Spleen (tissue), 11 donors: ENCODE measurements at regions not wholly inside any gene's neighbourhood (a gene's known extent, or its start where the extent isn't known, plus 50 kb on each side); places are given as distances from the start of the nearest gene placed in this dataset.

Source experiments
- DNase-seq: peaks from one replicate; pipeline ENCODE4 v3.0.0-alpha.2; 2020
- H3K27ac ChIP-seq, 8 donors: fragments of 200-600 bp; sonication (generic) in 7 of 8; 1 replicate in 4 of 8; 2 replicates in 4 of 8; pipeline versions ENCODE4 v1.5.0 to v1.8.0; 2016 to 2021; ENCODE audit warnings: inconsistent platforms in 4 of 8, mild to moderate bottlenecking in 4 of 8, moderate library complexity in 1 of 8
- H3K27me3 ChIP-seq, 7 donors: fragments of 200-600 bp; sonication (generic) in 6 of 7; replicated peaks in 1 of 7; 1 replicate in 4 of 7; 2 replicates in 3 of 7; pipeline versions ENCODE4 v1.5.0 to v1.8.0; 2016 to 2021; ENCODE audit warnings: inconsistent platforms in 3 of 7, mild to moderate bottlenecking in 1 of 7
- H3K36me3 ChIP-seq, 6 donors: fragments of 200-600 bp; sonication (generic) in 5 of 6; 1 replicate in 4 of 6; 2 replicates in 2 of 6; pipeline versions ENCODE4 v1.5.0 to v1.8.0; 2016 to 2021; ENCODE audit warnings: inconsistent platforms in 2 of 6
- H3K4me1 ChIP-seq, 6 donors: fragments of 200-600 bp; sonication (generic) in 5 of 6; 1 replicate in 3 of 6; 2 replicates in 3 of 6; pipeline versions ENCODE4 v1.5.0 to v1.8.0; 2016 to 2021; ENCODE audit warnings: inconsistent platforms in 3 of 6
- H3K4me3 ChIP-seq, 8 donors: fragments of 200-600 bp; sonication (generic) in 7 of 8; 1 replicate in 4 of 8; 2 replicates in 4 of 8; pipeline versions ENCODE4 v1.5.0 to v1.8.0; 2016 to 2021; ENCODE audit warnings: inconsistent platforms in 4 of 8, mild to moderate bottlenecking in 4 of 8, moderate library complexity in 2 of 8
- H3K9me3 ChIP-seq, 8 donors: fragments of 200-600 bp; sonication (generic) in 7 of 8; 1 replicate in 4 of 8; 2 replicates in 4 of 8; pipeline versions ENCODE4 v1.5.0 to v1.8.0; 2016 to 2021; ENCODE audit warnings: inconsistent platforms in 4 of 8
- CTCF ChIP-seq, 11 experiments: fragments of 200-600 bp in 7 of 11; fragments of 450-650 bp in 4 of 11; sonication (generic) in 4 of 11; IDR thresholded peaks in 8 of 11; conservative IDR thresholded peaks in 3 of 11; 1 replicate in 7 of 11; 2 replicates in 4 of 11; pipeline versions ENCODE4 v1.4.0 to v1.8.0; 2016 to 2021; ENCODE audit warnings: antibody characterized with exemption in 11 of 11, inconsistent platforms in 4 of 11, mild to moderate bottlenecking in 1 of 11
- POLR2A ChIP-seq, 3 donors: fragments of 450-650 bp; IDR thresholded peaks; one replicate each; pipeline ENCODE4 v1.5.1; 2017; ENCODE audit warnings: antibody characterized with exemption in 3 of 3, mild to moderate bottlenecking in 1 of 3
- POLR2AphosphoS5 ChIP-seq, 3 donors: sonication (generic); formaldehyde crosslinking; IDR thresholded peaks; one replicate each; pipeline ENCODE4 v1.5.1; 2017; ENCODE audit warnings: antibody characterized with exemption in 3 of 3
- WGBS, 5 donors: extraction: QIAGEN DNeasy Blood & Tissue Kit in 3 of 5; methylation state at CpG; one replicate each; pipeline versions ENCODE4 v1.1.5 to v1.1.7; 2013 to 2018; 5-methylcytosine and 5-hydroxymethylcytosine counted together
- intact Hi-C: fragments of 100-400 bp; cut with DNase I; formaldehyde crosslinking; loops from one replicate; pipeline ENCODE4 v1.15.0; 2023; ENCODE audit warnings: low total_unique reads
- donor health status: healthy with polysubstance abuse.
- donor health status: DM: no; HTN: no; CAD: no; lungs with moderate emphysema.
- donor health status: DM: no; HTN: no; CAD: no.
- donor health status: Bipolar disorder and iron deficiency.
- donor health status: healthy.
- donor health status: DM: no; HTN: no; CAD: no.
- donor health status: DM: yes; HTN: yes; CAD: no.

DNA sequence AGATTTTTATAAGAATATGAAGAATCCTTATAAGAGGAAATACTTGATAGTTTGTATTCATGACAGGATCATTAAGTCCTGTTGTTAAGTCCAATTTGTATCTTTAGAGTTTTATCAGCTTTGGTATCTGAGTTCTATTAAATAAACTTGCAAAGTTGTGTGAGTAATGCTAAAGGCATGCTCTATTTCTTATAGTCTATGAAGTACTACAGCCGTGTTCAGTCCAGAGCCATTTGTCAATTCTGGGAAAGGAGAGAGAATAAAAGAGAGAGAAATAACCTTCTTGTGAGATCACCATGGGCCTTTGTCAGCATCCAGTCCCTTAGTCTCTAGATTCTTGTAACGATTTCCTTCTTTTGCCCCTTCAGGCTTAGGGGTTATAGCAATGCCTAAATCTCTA is 181.2 kb upstream of the POU3F2 start:
- TF ChIP-seq CTCF (IDR thresholded peaks at IDR 0.05 in 8 of 11, conservative IDR thresholded peaks at IDR 0.05 in 3 of 11) (no peak), POLR2AphosphoS5 (IDR thresholded peaks at IDR 0.05) (no peak), POLR2A (IDR thresholded peaks at IDR 0.05) (no peak)
- H3K36me3 ChIP-seq, result no peaks in the 10 kb centered on the region
- no peak for DNase-seq
- H3K4me1 ChIP-seq, result no peaks in the 10 kb centered on the region
- no peak overlapping the region for H3K27ac ChIP-seq
- intact Hi-C loops, result no loop called here
- WGBS, 5 donors, result 51 to 82% (median 76%) methylated on average over 2 of the region's 2 CpGs
- no peaks in the 10 kb centered on the region for H3K27me3 ChIP-seq
- H3K9me3 ChIP-seq, result no peaks in the 10 kb centered on the region
- no peak overlapping the region for H3K4me3 ChIP-seq

GRCh38 chr6:98657764-98658163 is 176.6 kb upstream of the POU3F2 start:
- no peaks in the 10 kb centered on the region for H3K9me3 ChIP-seq
- no peak overlapping the region for H3K4me3 ChIP-seq
- TF ChIP-seq POLR2AphosphoS5 (IDR thresholded peaks at IDR 0.05) (no peak), POLR2A (IDR thresholded peaks at IDR 0.05) (no peak), CTCF (IDR thresholded peaks at IDR 0.05 in 8 of 11, conservative IDR thresholded peaks at IDR 0.05 in 3 of 11) (no peak)
- no peaks in the 10 kb centered on the region for H3K27me3 ChIP-seq
- no peaks in the 10 kb centered on the region for H3K36me3 ChIP-seq
- intact Hi-C loops, result no loop called here
- WGBS, 5 donors, result 52 to 69% (median 60%) methylated on average over 5 of the region's 5 CpGs
- H3K27ac ChIP-seq, result no peak overlapping the region
- no peaks in the 10 kb centered on the region for H3K4me1 ChIP-seq
- no peak for DNase-seq

GRCh38 chr6:98669371-98669770 is 165.0 kb upstream of the POU3F2 start:
- no peak for TF ChIP-seq POLR2AphosphoS5 (IDR thresholded peaks at IDR 0.05)
- no peak for TF ChIP-seq CTCF (IDR thresholded peaks at IDR 0.05 in 8 of 11, conservative IDR thresholded peaks at IDR 0.05 in 3 of 11)
- no peak for TF ChIP-seq POLR2A (IDR thresholded peaks at IDR 0.05)
- intact Hi-C loops, result no loop called here
- Histone ChIP-seq H3K36me3 (no peaks in the 10 kb centered on the region), H3K4me1 (no peaks in the 10 kb centered on the region), H3K27ac (no peak overlapping the region), H3K4me3 (no peak overlapping the region), H3K9me3 (no peaks in the 10 kb centered on the region), H3K27me3 (no peaks in the 10 kb centered on the region)
- DNase-seq, result no peak

DNA sequence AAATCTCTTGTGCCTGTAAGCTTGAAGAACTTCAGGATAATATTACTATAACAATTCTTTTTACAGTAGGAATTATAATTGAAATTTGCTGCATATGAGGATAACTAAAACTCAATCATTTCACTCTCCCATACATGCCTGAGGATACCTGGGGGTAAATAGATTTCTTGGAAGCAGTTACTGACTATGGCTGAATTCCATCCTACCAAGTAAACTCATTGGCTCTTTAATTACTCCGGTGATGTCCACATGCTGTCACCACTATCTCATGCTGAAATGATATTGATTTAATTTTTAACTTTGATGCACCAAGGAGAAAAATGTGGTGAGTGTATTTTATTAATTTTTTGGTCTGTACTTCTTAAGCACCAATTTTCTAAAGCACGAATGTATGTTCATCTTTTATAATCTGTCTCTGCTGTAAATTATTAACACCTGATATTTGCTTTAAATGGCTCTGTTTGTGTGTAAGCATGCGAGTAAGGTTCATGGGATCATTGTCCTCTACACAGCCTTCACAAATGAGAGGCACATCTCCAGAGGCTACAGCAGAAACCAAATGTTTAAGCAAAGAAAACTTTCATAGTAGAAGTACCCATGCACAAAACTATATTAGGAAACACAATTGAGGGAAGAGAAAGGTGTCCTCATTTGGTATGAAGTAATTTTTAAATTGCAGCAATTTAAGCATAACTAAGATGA is 164.2 kb upstream of the POU3F2 start:
- WGBS, 5 donors, result 80 to 90% (median 83%) methylated on average over 3 of the region's 3 CpGs
- Histone ChIP-seq H3K27ac (no peak overlapping the region), H3K4me3 (no peak overlapping the region), H3K27me3 (no peaks in the 10 kb centered on the region), H3K9me3 (no peaks in the 10 kb centered on the region), H3K4me1 (no peaks in the 10 kb centered on the region), H3K36me3 (no peaks in the 10 kb centered on the region)
- intact Hi-C loops, result no loop called here
- no peak for TF ChIP-seq CTCF (IDR thresholded peaks at IDR 0.05 in 8 of 11, conservative IDR thresholded peaks at IDR 0.05 in 3 of 11)
- no peak for TF ChIP-seq POLR2AphosphoS5 (IDR thresholded peaks at IDR 0.05)
- no peak for TF ChIP-seq POLR2A (IDR thresholded peaks at IDR 0.05)
- DNase-seq, result no peak
